Aorta (tissue), 5 donors: ENCODE measurements at regions not wholly inside any gene's neighbourhood (a gene's known extent, or its start where the extent isn't known, plus 50 kb on each side); places are given as distances from the start of the nearest gene placed in this dataset.
"Not testable (repeated sequence)": the region's sequence is repeated elsewhere in the genome, so short reads cannot be mapped to it uniquely, and the experiment has no call there.

Experiments
- ATAC-seq: fragments of 200-7000 bp; cut with Tn5 transposase; one replicate; pipeline ENCODE4 v1.9.1; 2022; ENCODE audit warnings: moderate library complexity; ENCODE audit not compliant: low FRiP score
- DNase-seq, 2 donors: peaks; one replicate each; pipeline ENCODE4 v3.0.0-alpha.2; 2020
- H3K27ac ChIP-seq, 2 donors: one replicate each; pipeline ENCODE4 v1.5.1; 2013; ENCODE audit warnings: low read length in 2 of 2, mild to moderate bottlenecking in 2 of 2, moderate library complexity in 2 of 2, control low read depth in 1 of 2, inconsistent platforms in 1 of 2, low read depth in 1 of 2
- H3K27me3 ChIP-seq, 2 donors: one replicate each; pipeline ENCODE4 v1.6.1; 2013; ENCODE audit warnings: control low read depth in 1 of 2, low read length in 1 of 2, mild to moderate bottlenecking in 1 of 2, moderate library complexity in 1 of 2; ENCODE audit not compliant: insufficient read depth in 2 of 2, control insufficient read depth in 1 of 2
- H3K36me3 ChIP-seq, 2 donors: one replicate each; pipeline ENCODE4 v1.6.1; 2013; ENCODE audit warnings: control low read depth in 1 of 2, low read length in 1 of 2, mild to moderate bottlenecking in 1 of 2; ENCODE audit not compliant: insufficient read depth in 2 of 2, control insufficient read depth in 1 of 2
- H3K4me1 ChIP-seq, 2 donors: one replicate each; pipeline ENCODE4 v1.6.1; 2013; ENCODE audit warnings: low read length in 2 of 2, control low read depth in 1 of 2, mild to moderate bottlenecking in 1 of 2, moderate library complexity in 1 of 2; ENCODE audit not compliant: insufficient read depth in 2 of 2, control insufficient read depth in 1 of 2
- H3K4me3 ChIP-seq, 2 donors: one replicate each; pipeline ENCODE4 v1.5.1; 2013; ENCODE audit warnings: low read length in 2 of 2, control low read depth in 1 of 2, mild to moderate bottlenecking in 1 of 2
- H3K9me3 ChIP-seq: one replicate; pipeline ENCODE4 v1.6.1; 2013; ENCODE audit warnings: mild to moderate bottlenecking, low read length; ENCODE audit not compliant: control insufficient read depth
- WGBS, 2 donors: extraction: QIAGEN DNeasy Blood & Tissue Kit; methylation state at CpG; one replicate each; pipeline ENCODE4 v1.1.7; 2013; 5-methylcytosine and 5-hydroxymethylcytosine counted together
- intact Hi-C, 2 donors: fragments of 100-400 bp; cut with DNase I; formaldehyde crosslinking; loops; one replicate each; pipeline versions ENCODE4 v1.14.2 to v1.15.0; 2022
- donor health status: healthy with polysubstance abuse.
- donor health status: Bipolar disorder and iron deficiency.
- donor health status: DM: no; HTN: no; CAD: no.
- donor health status: DM: no; HTN: no; CAD: no.
- donor health status: DM: yes; HTN: yes; CAD: no.

DNA sequence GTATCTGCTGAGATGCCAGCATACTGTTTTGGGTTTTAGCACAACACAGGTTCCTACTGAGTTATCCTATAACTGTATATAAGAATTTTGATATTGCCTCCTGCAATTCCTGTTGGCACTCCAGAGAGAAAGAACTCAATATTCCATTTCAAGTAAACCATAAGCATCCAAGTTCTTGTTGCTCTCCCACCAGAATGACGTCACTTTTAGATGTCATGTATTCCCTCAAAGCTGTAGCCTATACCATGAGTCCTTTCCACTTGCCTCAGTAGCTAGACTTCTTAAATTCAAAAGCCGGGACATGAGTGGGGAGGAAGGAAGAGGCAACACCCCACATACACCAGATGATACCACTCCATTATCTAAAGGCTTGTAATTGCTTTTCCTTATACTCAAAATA lies 171.5 kb downstream of the ALDH8A1 start:
- H3K4me1 ChIP-seq, result no peaks in the 10 kb centered on the region
- no peak overlapping the region for H3K27ac ChIP-seq
- DNase-seq, result no peak
- no peaks in the 10 kb centered on the region for H3K27me3 ChIP-seq
- WGBS, 2 donors, result 93 to 96% methylated on average over 2 of the region's 2 CpGs
- intact Hi-C loops, result no loop called here
- H3K9me3 ChIP-seq, result peaks cover 4% of the 10 kb centered on the region
- no peaks in the 10 kb centered on the region for H3K36me3 ChIP-seq
- ATAC-seq, result no peak
- no peak overlapping the region for H3K4me3 ChIP-seq

DNA sequence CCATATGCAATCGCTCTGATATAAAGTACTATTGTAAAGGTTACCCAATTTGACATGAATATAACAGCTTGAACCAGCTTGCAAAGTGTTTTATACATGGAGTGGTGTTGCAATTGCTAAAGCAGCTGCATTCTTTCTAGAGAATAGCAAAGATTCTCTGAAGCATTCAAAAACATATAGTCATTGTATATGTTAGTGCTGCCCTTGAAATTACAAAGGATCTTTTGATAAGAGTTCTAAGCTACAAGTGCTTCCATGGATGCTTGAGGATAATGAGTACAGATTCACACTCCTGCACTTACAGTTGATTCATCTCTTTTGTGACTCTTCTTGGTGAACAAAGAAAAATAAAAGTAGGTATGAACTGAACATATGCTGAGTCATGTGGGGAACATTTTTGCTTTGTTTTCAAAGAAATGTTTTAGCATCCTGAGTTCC lies 175.7 kb downstream of the ALDH8A1 start:
- DNase-seq (no peak), ATAC-seq (no peak)
- no peaks in the 10 kb centered on the region for H3K36me3 ChIP-seq
- H3K9me3 ChIP-seq, result peaks cover 2% of the 10 kb centered on the region
- intact Hi-C loops, result no loop called here
- no peaks in the 10 kb centered on the region for H3K4me1 ChIP-seq
- 88 to 100% methylated on average over 1 of the region's 1 CpG for WGBS, 2 donors
- H3K27ac ChIP-seq, result no peak overlapping the region
- peaks cover 0 to 1% of the 10 kb centered on the region in 2 donors for H3K27me3 ChIP-seq
- no peak overlapping the region for H3K4me3 ChIP-seq

DNA sequence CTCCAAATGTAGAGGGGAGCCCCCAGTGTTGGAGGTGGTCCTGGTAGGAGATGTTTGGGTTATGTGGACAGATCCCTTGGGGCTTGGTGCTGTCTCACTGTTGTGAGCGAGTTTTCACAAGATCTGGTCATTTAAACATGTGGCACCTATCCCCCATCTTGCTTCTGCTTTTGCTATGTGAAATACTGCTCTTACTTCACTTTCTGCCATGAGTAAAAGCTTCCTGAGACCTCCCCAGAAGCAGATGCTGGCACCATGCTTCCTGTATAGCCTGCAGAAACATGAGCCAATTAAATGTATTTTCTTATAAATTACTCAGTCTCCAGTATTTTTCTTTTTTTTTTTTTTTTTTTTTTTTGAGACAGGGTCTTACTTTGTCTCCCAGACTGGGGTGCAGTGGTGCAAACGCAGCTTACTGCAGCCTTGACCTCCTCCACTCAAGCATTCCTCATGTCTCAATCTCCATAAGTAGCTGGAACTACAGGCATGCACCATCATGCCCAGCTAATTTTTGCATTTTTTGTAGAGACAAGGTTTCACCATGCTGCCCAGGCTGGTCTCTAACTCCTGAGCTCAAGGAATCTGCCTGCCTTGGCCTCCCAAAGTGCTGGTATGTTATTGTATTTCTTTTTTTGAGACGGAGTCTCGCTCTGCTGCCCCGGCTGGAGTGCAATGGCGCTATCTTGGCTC lies 177.1 kb downstream of the ALDH8A1 start:
- intact Hi-C loops, result no loop called here
- DNase-seq (no peak), ATAC-seq (no peak)
- H3K36me3 ChIP-seq, result no peaks in the 10 kb centered on the region
- H3K27ac ChIP-seq, result no peak overlapping the region
- no peaks in the 10 kb centered on the region for H3K4me1 ChIP-seq
- no peak overlapping the region for H3K4me3 ChIP-seq
- H3K9me3 ChIP-seq, result peaks cover 2% of the 10 kb centered on the region
- 89 to 98% methylated on average over 6 of the region's 6 CpGs for WGBS, 2 donors
- H3K27me3 ChIP-seq, result peaks cover 0 to 1% of the 10 kb centered on the region in 2 donors

DNA sequence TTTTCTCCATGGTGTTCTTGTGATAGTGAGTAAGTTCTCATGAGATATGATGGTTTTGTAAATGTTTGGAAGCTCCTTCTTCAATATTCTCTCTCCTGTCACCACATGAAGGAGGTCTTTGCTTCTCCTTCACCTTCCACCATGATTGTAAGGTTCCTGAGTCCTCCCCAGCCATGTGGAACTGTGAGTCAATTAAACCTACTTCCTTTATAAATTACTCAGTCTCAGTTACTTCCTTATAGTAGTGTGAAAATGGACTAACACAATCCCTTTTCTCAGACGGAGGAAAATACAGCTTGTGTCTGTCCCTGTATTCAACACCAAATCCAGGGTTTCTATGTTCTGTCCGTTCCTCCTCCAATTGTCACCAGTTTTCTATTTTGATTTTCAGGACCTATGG lies 181.0 kb downstream of the ALDH8A1 start:
- H3K27ac ChIP-seq, result no peak overlapping the region
- H3K4me1 ChIP-seq, result no peaks in the 10 kb centered on the region
- H3K36me3 ChIP-seq, result no peaks in the 10 kb centered on the region
- H3K4me3 ChIP-seq, result no peak overlapping the region
- no peak for ATAC-seq
- DNase-seq, result no peak
- H3K9me3 ChIP-seq, result no peaks in the 10 kb centered on the region
- 64 to 73% methylated on average over 2 of the region's 2 CpGs for WGBS, 2 donors
- peaks cover 0 to 1% of the 10 kb centered on the region in 2 donors for H3K27me3 ChIP-seq
- intact Hi-C loops, result no loop called here

DNA sequence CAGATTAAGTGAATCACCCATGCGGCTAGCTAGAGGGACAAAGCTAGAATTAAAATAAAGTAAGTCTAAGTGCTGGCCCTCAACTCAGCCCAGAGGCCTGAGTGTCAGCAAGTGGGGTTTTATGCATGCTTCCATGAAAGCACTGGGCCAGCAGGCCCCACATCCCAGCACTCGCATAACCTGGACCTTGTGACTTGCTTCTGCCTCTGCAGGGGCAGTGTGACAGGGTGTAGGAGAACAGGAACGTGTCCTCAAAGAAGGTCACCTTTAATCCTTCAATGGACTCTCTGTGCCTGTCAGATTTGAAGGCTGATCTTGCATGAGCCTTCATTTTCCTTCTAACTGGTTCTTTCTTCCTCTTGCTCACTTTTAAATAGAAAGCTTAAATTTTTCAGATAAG lies 183.4 kb downstream of the ALDH8A1 start:
- no peak overlapping the region for H3K4me3 ChIP-seq
- intact Hi-C loops, result no loop called here
- no peaks in the 10 kb centered on the region for H3K4me1 ChIP-seq
- no peaks in the 10 kb centered on the region for H3K36me3 ChIP-seq
- H3K27ac ChIP-seq, result no peak overlapping the region
- WGBS, 2 donors, result 51 to 58% methylated on average over 3 of the region's 3 CpGs
- ATAC-seq (no peak), DNase-seq (no peak)
- no peaks in the 10 kb centered on the region for H3K9me3 ChIP-seq
- peaks cover 0 to 1% of the 10 kb centered on the region in 2 donors for H3K27me3 ChIP-seq

DNA sequence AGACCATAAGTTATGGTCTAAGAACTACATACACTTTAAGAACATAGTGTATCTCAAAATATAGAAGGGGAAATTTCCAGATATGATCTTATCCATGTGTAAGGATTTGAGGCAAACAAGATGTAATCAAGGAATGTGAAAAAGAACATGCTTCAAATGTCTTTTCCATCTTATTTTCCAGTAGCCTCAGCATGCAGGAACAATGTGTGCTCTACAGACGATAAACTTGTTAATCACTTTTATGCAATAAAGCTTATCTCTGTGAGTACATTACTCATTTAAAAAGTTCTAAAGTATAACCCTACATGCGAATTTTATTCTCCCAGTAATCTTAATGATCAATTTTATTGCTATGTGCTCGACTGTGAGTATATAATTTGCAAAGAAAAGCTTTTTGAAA lies 185.2 kb downstream of the ALDH8A1 start:
- Histone ChIP-seq H3K9me3 (no peaks in the 10 kb centered on the region), H3K4me1 (no peaks in the 10 kb centered on the region), H3K27ac (no peak overlapping the region), H3K27me3 (no peaks in the 10 kb centered on the region), H3K4me3 (no peak overlapping the region), H3K36me3 (no peaks in the 10 kb centered on the region)
- ATAC-seq, result no peak
- 83 to 95% methylated on average over 3 of the region's 3 CpGs for WGBS, 2 donors
- intact Hi-C loops, result no loop called here
- no peak for DNase-seq

DNA sequence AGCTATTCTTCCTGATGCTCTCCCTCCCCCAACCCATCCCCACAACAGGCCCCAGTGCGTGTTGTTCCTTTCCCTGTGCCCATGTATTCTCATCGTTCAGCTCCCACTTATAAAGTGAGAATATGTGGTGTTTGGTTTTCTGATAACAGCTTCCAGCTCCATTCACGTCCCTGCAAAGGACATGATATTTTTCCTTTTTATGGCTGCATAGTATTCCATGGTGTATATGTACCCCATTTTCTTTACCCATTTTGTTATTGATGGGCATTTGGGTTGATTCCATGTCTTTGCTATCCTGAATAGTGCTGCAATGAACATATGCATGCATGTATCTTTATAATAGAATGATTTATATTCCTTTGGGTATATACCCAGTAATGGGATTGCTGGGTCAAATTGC lies 186.3 kb downstream of the ALDH8A1 start:
- intact Hi-C loops, H3K4me3 ChIP-seq, H3K27me3 ChIP-seq, H3K9me3 ChIP-seq, ATAC-seq, H3K36me3 ChIP-seq, H3K4me1 ChIP-seq, H3K27ac ChIP-seq, DNase-seq: not testable (repeated sequence)
- 93 to 94% methylated on average over 3 of the region's 3 CpGs for WGBS, 2 donors

DNA sequence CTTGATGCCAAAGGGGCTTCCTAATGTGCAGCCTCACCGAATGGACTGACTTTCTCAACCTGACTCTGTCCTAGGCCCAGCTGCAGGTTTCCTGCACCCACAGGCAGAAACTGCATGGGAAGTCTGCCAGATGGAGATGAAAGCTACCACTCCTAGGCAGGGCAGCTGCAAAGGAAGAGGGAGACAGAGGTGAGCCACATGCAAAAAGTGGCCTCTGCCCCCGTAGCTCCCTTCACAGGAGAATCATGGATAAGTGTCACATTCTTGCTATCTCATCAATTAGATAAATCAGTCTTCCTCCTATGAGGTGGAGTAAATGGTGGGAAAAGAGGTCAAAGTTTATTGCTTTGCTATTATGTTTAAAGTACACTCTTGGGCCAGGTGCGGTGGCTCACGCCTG lies 191.3 kb downstream of the ALDH8A1 start:
- H3K4me1 ChIP-seq, result no peaks in the 10 kb centered on the region
- intact Hi-C loops, result no loop called here
- no peaks in the 10 kb centered on the region for H3K27me3 ChIP-seq
- 95 to 97% methylated on average over 4 of the region's 4 CpGs for WGBS, 2 donors
- ATAC-seq (no peak), DNase-seq (no peak)
- H3K27ac ChIP-seq, result no peak overlapping the region
- no peaks in the 10 kb centered on the region for H3K9me3 ChIP-seq
- H3K4me3 ChIP-seq, result no peak overlapping the region
- H3K36me3 ChIP-seq, result no peaks in the 10 kb centered on the region

DNA sequence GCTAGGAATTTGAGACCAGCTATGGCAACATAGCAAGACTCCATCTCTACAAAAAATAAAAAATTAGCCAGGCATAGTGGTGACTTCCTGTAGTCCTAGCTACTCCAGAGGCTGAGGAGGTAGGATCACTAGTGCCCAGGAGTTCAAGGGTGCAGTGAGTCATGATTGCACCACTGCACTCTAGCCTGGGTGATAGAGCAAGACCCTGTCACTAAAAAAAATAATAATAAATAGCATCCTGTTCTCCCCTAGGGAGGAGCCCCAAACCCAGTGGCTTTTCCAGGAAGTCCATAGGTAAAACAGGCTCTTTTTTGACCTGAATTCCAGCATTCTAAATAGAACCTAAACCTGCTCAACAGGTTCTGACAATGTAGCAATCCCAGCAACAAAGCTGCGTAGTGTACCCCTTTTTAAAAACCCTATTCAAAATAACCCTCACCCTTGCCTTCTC lies 192.0 kb downstream of the ALDH8A1 start:
- WGBS, 2 donors, result 98 to 100% methylated on average over 1 of the region's 1 CpG
- Histone ChIP-seq H3K36me3 (no peaks in the 10 kb centered on the region), H3K4me1 (no peaks in the 10 kb centered on the region), H3K27me3 (no peaks in the 10 kb centered on the region), H3K27ac (no peak overlapping the region), H3K4me3 (no peak overlapping the region), H3K9me3 (no peaks in the 10 kb centered on the region)
- intact Hi-C loops, result no loop called here
- DNase-seq (no peak), ATAC-seq (no peak)
